ENCODE measurements at regions not wholly inside any gene's neighbourhood (a gene's known extent, or its start where the extent isn't known, plus 50 kb on each side); places are given as distances from the start of the nearest gene placed in this dataset.

DNA sequence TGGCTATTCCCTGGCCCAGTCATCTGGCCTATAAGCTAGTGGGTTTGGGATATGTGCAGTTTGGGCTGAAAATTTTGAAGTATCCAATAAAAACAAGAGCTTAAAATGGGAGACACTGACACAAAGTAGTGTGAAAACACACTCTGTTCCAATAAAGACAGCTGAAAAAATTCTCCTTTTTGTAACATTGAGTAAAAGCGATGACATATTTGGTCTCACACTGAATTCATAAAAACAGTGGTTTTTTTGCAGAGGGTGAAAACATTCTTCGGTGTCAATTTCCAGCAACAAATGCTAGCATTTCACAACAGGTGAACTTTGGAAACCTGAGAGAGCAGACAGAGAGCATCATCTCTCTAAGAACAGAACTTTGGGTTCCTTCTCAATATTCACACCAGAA lies 142.2 kb downstream of the OSR1 start:
- Histone ChIP-seq H3K79me2 (ENCODE audit: insufficient read depth, low read depth) (no peaks in the 10 kb centered on the region), H3K27me3 (ENCODE audit: insufficient read depth, low read depth) (no peaks in the 10 kb centered on the region), H3K4me2 (no peak overlapping the region), H3K4me1 (ENCODE audit: low read depth, poor library complexity, severe bottlenecking) (no peaks in the 10 kb centered on the region), H3K9ac (no peak overlapping the region), H3K4me3 (IDR thresholded peaks at IDR 0.05; ENCODE audit: insufficient read depth, low read depth, low read length) (no peak overlapping the region), H2AFZ (ENCODE audit: low read depth) (no peak overlapping the region), H3K27ac (no peak overlapping the region), H4K20me1 (ENCODE audit: insufficient read depth) (no peaks in the 10 kb centered on the region), H3K36me3 (ENCODE audit: insufficient read depth) (no peaks in the 10 kb centered on the region)
- no peak for TF ChIP-seq CTCF (conservative IDR thresholded peaks at IDR 0.05; ENCODE audit: low read depth, low read length)

- Histone ChIP-seq H3K79me2 (ENCODE audit: insufficient read depth, low read depth) (no peaks in the 10 kb centered on the region), H3K9ac (no peak overlapping the region), H2AFZ (ENCODE audit: low read depth) (no peak overlapping the region), H3K4me1 (ENCODE audit: low read depth, poor library complexity, severe bottlenecking) (no peaks in the 10 kb centered on the region), H3K4me2 (no peak overlapping the region), H3K27ac (no peak overlapping the region), H3K27me3 (ENCODE audit: insufficient read depth, low read depth) (no peaks in the 10 kb centered on the region), H4K20me1 (ENCODE audit: insufficient read depth) (no peaks in the 10 kb centered on the region), H3K36me3 (ENCODE audit: insufficient read depth) (no peaks in the 10 kb centered on the region), H3K4me3 (IDR thresholded peaks at IDR 0.05; ENCODE audit: insufficient read depth, low read depth, low read length) (no peak overlapping the region)
- no peak for TF ChIP-seq CTCF (conservative IDR thresholded peaks at IDR 0.05; ENCODE audit: low read depth, low read length)
Measured at GRCh38 chr2:19214682-19215391, 143.6 kb downstream of the OSR1 start.

DNA sequence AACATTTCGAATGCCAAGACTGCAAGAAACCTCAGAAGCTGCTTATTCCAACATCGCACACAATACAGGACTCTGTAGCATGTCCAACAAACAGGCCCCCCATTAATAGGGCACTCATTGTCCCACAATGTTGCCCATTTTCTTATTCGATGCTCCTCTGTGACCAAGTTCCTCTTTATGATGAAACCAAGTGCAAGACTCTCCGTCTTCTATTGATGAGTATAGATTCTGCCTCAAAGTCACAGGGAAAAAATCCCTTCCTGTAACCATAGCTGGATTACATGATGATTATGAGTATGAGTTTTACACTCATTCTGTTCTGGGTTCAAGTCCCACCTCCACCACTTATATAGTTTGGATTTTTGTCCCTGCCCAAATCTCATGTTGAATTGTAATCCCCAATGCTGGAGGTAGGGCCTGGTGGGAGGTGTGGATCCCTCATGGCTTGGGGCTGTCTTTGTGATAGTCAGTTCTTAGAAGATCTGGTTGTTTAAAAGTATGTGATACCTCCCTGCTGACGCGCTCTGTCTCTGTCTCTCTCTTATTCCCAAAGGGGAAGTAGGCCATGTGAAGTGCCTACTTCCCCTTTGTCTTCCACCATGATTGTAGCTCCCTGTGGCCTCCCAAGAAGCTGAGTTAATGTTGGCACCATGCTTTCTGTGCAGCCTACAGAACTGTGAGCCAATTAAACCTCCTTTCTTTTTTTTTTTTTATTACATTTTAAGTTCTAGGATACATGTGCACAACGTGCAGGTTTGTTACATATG lies 148.7 kb downstream of the OSR1 start:
- no peak overlapping the region for H3K27ac ChIP-seq
- no peak for TF ChIP-seq CTCF (conservative IDR thresholded peaks at IDR 0.05; ENCODE audit: low read depth, low read length)
- no peak overlapping the region for H3K4me3 ChIP-seq (IDR thresholded peaks at IDR 0.05; ENCODE audit: insufficient read depth, low read depth, low read length)
- no peaks in the 10 kb centered on the region for H3K4me1 ChIP-seq (ENCODE audit: low read depth, poor library complexity, severe bottlenecking)
- H4K20me1 ChIP-seq (ENCODE audit: insufficient read depth) = no peaks in the 10 kb centered on the region
- no peak overlapping the region for H2AFZ ChIP-seq (ENCODE audit: low read depth)
- H3K4me2 ChIP-seq = no peak overlapping the region
- H3K9ac ChIP-seq = no peak overlapping the region
- H3K27me3 ChIP-seq (ENCODE audit: insufficient read depth, low read depth) = no peaks in the 10 kb centered on the region
- no peaks in the 10 kb centered on the region for H3K79me2 ChIP-seq (ENCODE audit: insufficient read depth, low read depth)
- H3K36me3 ChIP-seq (ENCODE audit: insufficient read depth) = no peaks in the 10 kb centered on the region

DNA sequence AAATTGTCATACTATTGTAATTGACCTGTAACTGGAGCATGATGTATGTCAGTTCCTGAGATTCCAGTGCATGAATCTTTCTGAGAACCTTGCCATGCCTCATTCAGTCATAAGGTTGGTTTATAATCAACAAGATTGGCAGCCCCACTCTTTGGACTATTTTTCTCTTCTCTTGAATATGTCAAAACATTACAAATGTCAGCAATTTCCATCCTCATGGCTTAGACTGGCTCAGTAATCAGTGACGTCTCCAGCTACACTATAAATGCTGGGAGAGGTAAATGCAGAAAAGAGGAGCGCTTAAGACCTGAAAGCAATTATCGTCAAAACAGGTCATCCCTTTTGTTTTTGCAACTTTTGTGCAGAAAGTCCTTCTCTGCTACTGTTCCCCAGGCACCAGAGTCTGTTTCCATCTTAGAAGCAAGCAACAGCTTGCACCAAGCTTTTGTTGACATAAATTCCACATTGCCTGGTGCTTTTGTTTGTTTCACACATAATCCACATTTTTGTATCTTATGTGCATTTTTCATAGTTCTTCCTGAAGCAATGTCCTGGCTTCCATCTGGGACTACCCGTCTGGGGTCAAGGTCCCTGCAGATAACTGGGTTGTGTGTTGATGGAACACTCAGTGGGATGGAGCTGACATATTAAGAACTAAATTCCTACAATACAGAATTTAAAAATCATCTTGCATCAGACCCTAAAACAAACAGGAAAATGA lies 149.8 kb downstream of the OSR1 start:
- Histone ChIP-seq H3K4me2 (no peak overlapping the region), H4K20me1 (ENCODE audit: insufficient read depth) (no peaks in the 10 kb centered on the region), H3K27ac (no peak overlapping the region), H3K9ac (no peak overlapping the region), H3K4me1 (ENCODE audit: low read depth, poor library complexity, severe bottlenecking) (no peaks in the 10 kb centered on the region), H2AFZ (ENCODE audit: low read depth) (no peak overlapping the region), H3K36me3 (ENCODE audit: insufficient read depth) (no peaks in the 10 kb centered on the region), H3K27me3 (ENCODE audit: insufficient read depth, low read depth) (no peaks in the 10 kb centered on the region), H3K4me3 (IDR thresholded peaks at IDR 0.05; ENCODE audit: insufficient read depth, low read depth, low read length) (no peak overlapping the region), H3K79me2 (ENCODE audit: insufficient read depth, low read depth) (no peaks in the 10 kb centered on the region)
- no peak for TF ChIP-seq CTCF (conservative IDR thresholded peaks at IDR 0.05; ENCODE audit: low read depth, low read length)
